ENCODE measurements at regions not wholly inside any gene's neighbourhood (a gene's known extent, or its start where the extent isn't known, plus 50 kb on each side); places are given as distances from the start of the nearest gene placed in this dataset.

GRCh38 chr10:131496351-131497052, 185.0 kb upstream of the TCERG1L start:
- DNase-seq: no peak
- Histone ChIP-seq H3K9me3 (no peaks in the 10 kb centered on the region), H3K4me1 (no peaks in the 10 kb centered on the region), H3K27me3 (no peaks in the 10 kb centered on the region), H3K4me3 (no peak overlapping the region), H3K27ac (no peak overlapping the region), H3K36me3 (ENCODE audit: low read depth, missing control alignments) (no peaks in the 10 kb centered on the region)
- 90 to 95% methylated on average over 11 to 16 of the region's 16 CpGs for WGBS, 2 donors
- TF ChIP-seq POLR2A (IDR thresholded peaks at IDR 0.05): no peak
- TF ChIP-seq, protein P1, sequence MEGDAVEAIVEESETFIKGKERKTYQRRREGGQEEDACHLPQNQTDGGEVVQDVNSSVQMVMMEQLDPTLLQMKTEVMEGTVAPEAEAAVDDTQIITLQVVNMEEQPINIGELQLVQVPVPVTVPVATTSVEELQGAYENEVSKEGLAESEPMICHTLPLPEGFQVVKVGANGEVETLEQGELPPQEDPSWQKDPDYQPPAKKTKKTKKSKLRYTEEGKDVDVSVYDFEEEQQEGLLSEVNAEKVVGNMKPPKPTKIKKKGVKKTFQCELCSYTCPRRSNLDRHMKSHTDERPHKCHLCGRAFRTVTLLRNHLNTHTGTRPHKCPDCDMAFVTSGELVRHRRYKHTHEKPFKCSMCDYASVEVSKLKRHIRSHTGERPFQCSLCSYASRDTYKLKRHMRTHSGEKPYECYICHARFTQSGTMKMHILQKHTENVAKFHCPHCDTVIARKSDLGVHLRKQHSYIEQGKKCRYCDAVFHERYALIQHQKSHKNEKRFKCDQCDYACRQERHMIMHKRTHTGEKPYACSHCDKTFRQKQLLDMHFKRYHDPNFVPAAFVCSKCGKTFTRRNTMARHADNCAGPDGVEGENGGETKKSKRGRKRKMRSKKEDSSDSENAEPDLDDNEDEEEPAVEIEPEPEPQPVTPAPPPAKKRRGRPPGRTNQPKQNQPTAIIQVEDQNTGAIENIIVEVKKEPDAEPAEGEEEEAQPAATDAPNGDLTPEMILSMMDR (IDR thresholded peaks at IDR 0.05): no peak
- intact Hi-C loops (cut with DNase I; ENCODE audit: low total_unique reads): no loop called here

DNA sequence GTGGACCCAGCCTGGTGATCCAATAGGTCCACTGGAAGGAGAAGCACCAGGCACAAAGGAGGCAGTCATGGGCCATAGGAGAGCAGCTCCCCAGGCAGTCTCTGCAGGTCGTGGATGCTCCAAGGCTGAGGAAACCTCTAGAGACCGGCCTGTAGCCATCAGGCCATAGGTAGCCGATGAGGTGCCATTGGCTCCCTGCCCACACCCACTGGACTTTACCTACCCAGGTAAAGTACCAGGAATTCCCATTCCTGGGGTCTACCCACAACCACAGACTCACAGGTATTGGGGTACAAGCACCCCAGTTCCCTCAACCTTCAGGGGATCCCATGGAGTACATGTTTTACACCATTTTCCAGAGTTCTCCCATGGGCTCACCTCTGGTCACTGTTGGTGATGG, 188.0 kb upstream of the TCERG1L start:
- WGBS, 2 donors: 86 to 95% methylated on average over 3 of the region's 3 CpGs
- H3K27me3 ChIP-seq: no peaks in the 10 kb centered on the region
- no peaks in the 10 kb centered on the region for H3K9me3 ChIP-seq
- intact Hi-C loops (cut with DNase I; ENCODE audit: low total_unique reads): no loop called here
- no peaks in the 10 kb centered on the region for H3K36me3 ChIP-seq (ENCODE audit: low read depth, missing control alignments)
- TF ChIP-seq, protein P1 (IDR thresholded peaks at IDR 0.05): no peak
- no peak for TF ChIP-seq POLR2A (IDR thresholded peaks at IDR 0.05)
- no peak overlapping the region for H3K4me3 ChIP-seq
- DNase-seq: no peak
- H3K27ac ChIP-seq: no peak overlapping the region
- no peaks in the 10 kb centered on the region for H3K4me1 ChIP-seq

GRCh38 chr10:131500181-131500580, 188.7 kb upstream of the TCERG1L start:
- WGBS, 2 donors: 89 to 92% methylated on average over 9 of the region's 9 CpGs
- intact Hi-C loops (cut with DNase I; ENCODE audit: low total_unique reads): no loop called here

DNA sequence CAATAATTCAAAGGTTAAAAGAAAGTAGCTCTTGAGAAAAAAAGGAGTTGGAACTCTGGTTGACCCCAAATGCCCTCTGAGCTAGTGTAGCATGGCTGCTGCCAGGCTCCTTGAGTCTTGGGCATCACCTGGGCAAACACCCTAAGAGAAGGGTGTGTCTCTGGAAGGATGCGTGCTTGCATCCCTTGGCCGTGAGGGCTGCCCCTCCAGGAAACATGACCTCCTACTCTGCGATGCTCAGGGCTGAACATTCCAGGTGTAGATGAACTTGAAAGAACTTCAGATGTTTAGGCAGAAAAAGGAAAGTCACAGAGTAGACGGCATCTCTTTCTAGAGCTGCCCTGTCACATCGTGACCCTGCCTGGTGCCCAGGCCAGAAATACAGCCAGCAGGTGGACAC, 189.4 kb upstream of the TCERG1L start:
- no peak for TF ChIP-seq POLR2A (IDR thresholded peaks at IDR 0.05)
- TF ChIP-seq, protein P1 (IDR thresholded peaks at IDR 0.05): no peak
- no peak for DNase-seq
- 91 to 92% methylated on average over 5 of the region's 5 CpGs for WGBS, 2 donors
- no peaks in the 10 kb centered on the region for H3K4me1 ChIP-seq
- H3K27ac ChIP-seq: no peak overlapping the region
- intact Hi-C loops (cut with DNase I; ENCODE audit: low total_unique reads): no loop called here
- H3K4me3 ChIP-seq: no peak overlapping the region
- no peaks in the 10 kb centered on the region for H3K9me3 ChIP-seq
- no peaks in the 10 kb centered on the region for H3K27me3 ChIP-seq
- no peaks in the 10 kb centered on the region for H3K36me3 ChIP-seq (ENCODE audit: low read depth, missing control alignments)

More at GRCh38 chr10:131500181-131500580, 188.7 kb upstream of the TCERG1L start:
- TF ChIP-seq, protein P1 (IDR thresholded peaks at IDR 0.05): no peak
- TF ChIP-seq POLR2A (IDR thresholded peaks at IDR 0.05): no peak
- Histone ChIP-seq H3K4me1 (no peaks in the 10 kb centered on the region), H3K27ac (no peak overlapping the region), H3K27me3 (no peaks in the 10 kb centered on the region), H3K4me3 (no peak overlapping the region), H3K9me3 (no peaks in the 10 kb centered on the region), H3K36me3 (ENCODE audit: low read depth, missing control alignments) (no peaks in the 10 kb centered on the region)
- no peak for DNase-seq

- no peak for DNase-seq
- intact Hi-C loops (cut with DNase I; ENCODE audit: low total_unique reads): no loop called here
- Histone ChIP-seq H3K27ac (no peak overlapping the region), H3K4me3 (no peak overlapping the region), H3K36me3 (ENCODE audit: low read depth, missing control alignments) (no peaks in the 10 kb centered on the region), H3K27me3 (no peaks in the 10 kb centered on the region), H3K4me1 (no peaks in the 10 kb centered on the region), H3K9me3 (no peaks in the 10 kb centered on the region)
- TF ChIP-seq, protein P1 (IDR thresholded peaks at IDR 0.05): no peak
- no peak for TF ChIP-seq POLR2A (IDR thresholded peaks at IDR 0.05)
- WGBS, 2 donors: 84 to 88% methylated on average over 2 of the region's 2 CpGs
Measured at GRCh38 chr10:131503992-131504391, 192.5 kb upstream of the TCERG1L start.

Data from testis (tissue), 2 donors.